ENCODE measurements at regions not wholly inside any gene's neighbourhood (a gene's known extent, or its start where the extent isn't known, plus 50 kb on each side); places are given as distances from the start of the nearest gene placed in this dataset.
"Not testable (repeated sequence)": the region's sequence is repeated elsewhere in the genome, so short reads cannot be mapped to it uniquely, and the experiment has no call there.

DNA sequence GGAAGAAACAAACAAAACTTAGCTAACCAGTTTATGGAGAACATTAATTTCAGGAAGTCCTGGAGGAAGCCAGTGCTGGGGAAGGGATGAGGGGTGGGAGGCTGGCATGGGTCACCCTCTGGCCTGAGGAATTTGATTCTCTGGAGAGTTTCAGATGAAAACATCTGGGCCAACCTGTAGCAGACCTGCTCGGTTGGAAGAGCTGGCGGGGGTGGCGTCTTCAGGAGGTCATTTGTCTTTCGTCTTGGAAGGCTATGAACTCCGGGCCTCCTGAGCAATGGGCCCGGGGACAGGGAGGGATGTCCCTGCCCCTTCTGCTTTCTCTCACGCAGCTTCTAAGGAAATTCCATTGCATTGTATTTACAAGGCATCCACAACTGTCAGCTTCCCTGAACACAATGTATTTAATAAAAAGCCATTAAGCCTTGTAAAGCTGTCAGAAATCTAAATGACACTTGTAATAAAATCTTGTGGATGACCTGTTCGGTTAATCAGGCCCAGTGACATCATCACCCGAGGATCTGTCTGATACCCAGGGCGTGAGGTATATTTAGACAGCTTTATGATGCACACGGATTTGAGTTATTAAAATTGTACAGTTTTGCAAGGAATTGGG lies 250.5 kb downstream of the RAB11FIP2 start:
- no peak for DNase-seq (ENCODE audit: low read depth)
- TF ChIP-seq, protein P1, sequence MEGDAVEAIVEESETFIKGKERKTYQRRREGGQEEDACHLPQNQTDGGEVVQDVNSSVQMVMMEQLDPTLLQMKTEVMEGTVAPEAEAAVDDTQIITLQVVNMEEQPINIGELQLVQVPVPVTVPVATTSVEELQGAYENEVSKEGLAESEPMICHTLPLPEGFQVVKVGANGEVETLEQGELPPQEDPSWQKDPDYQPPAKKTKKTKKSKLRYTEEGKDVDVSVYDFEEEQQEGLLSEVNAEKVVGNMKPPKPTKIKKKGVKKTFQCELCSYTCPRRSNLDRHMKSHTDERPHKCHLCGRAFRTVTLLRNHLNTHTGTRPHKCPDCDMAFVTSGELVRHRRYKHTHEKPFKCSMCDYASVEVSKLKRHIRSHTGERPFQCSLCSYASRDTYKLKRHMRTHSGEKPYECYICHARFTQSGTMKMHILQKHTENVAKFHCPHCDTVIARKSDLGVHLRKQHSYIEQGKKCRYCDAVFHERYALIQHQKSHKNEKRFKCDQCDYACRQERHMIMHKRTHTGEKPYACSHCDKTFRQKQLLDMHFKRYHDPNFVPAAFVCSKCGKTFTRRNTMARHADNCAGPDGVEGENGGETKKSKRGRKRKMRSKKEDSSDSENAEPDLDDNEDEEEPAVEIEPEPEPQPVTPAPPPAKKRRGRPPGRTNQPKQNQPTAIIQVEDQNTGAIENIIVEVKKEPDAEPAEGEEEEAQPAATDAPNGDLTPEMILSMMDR (IDR thresholded peaks at IDR 0.05; ENCODE audit: insufficient read depth, low read depth, low read length), result no peak
- H3K4me3 ChIP-seq (ENCODE audit: low read depth, low read length), result no peak overlapping the region

DNA sequence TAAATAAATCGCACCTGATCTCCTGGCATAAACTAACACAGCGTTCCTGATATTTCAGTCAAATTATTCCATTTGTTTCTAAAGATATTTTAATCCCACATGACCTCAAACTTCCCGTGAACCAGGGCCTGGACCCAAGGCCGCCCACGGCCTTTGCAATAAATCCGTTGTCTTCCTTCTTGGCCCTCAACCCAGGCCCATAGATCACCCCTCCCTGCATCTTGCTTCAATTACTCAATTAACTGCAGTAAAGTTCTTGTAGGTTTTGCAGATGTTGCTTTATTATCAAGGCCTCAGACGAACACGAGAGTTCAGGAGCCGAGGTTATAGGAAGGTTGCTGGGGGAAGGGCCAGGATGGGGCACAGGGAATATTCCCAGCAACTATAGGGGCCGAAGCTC lies 249.4 kb downstream of the RAB11FIP2 start:
- DNase-seq (ENCODE audit: low read depth), result no peak
- H3K4me3 ChIP-seq (ENCODE audit: low read depth, low read length), result no peak overlapping the region
- TF ChIP-seq, protein P1 (IDR thresholded peaks at IDR 0.05; ENCODE audit: insufficient read depth, low read depth, low read length), result no peak

DNA sequence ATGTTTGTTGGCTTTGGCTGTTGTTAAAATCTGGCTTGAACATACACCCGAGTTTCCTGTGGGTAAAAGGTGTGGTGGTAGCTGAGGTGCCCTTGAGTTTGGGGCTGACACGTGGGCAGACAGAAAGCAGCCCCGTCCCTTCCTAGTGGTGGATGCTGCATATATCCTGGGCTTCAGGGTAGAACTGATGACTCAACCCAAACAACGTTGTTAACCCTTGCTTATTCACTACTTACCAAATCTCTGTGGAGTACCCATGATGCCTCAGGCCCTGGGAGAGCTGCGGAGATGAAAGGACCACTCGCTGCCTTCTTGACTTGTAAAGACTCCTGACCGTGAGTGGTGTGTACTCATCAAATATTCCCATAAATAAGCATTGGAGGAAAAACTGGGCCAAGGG lies 245.1 kb downstream of the RAB11FIP2 start:
- no peak for DNase-seq (ENCODE audit: low read depth)
- no peak overlapping the region for H3K4me3 ChIP-seq (ENCODE audit: low read depth, low read length)
- TF ChIP-seq, protein P1 (IDR thresholded peaks at IDR 0.05; ENCODE audit: insufficient read depth, low read depth, low read length), result no peak

DNA sequence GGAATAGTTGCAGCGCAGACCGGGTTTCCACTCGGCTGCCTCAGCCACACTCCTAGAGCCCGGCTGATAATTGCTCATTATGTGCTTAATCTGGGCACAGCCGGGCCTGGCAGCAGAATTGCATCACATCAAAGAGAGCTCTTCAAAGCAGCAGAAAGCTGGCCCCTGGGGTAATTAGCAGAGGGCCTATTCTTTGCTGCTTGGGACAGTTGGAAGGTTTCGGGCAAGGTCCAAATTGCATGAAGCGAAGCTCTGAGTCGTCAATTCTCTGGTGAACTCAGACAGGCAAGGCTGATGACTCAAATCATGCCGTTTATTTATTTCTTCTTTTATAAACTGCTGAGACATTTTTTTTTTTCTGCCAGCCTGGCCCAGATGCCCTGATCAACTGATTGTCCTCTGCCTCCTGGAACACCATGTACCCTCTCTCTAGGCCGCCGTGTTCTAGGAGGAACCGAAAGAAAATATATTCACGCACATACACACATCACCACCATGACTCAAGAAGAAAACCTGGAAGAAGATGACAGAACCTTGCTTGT lies 242.2 kb downstream of the RAB11FIP2 start:
- no peak for DNase-seq (ENCODE audit: low read depth)
- TF ChIP-seq, protein P1 (IDR thresholded peaks at IDR 0.05; ENCODE audit: insufficient read depth, low read depth, low read length), result no peak
- H3K4me3 ChIP-seq (ENCODE audit: low read depth, low read length), result no peak overlapping the region

DNA sequence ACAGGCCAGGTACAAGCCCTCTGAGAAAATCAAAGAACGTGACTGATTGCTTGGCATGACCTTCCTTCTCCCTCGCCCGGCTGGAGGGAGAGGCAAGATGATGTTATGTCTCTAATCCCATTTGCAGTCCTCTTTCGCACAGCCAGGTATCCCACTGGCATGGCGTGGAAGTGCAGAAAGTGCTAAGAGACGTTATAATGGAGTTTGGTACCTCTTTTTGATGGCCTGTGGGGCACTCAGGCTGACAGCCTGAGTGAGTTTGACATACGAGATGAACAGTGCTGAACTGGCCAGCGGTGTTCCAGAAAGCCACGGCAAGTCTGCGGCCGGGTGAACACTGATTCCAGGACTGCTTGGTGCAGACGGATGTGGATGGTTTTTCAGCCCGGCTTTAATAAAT lies 241.6 kb downstream of the RAB11FIP2 start:
- DNase-seq (ENCODE audit: low read depth), result no peak
- H3K4me3 ChIP-seq (ENCODE audit: low read depth, low read length), result no peak overlapping the region
- TF ChIP-seq, protein P1 (IDR thresholded peaks at IDR 0.05; ENCODE audit: insufficient read depth, low read depth, low read length), result no peak

DNA sequence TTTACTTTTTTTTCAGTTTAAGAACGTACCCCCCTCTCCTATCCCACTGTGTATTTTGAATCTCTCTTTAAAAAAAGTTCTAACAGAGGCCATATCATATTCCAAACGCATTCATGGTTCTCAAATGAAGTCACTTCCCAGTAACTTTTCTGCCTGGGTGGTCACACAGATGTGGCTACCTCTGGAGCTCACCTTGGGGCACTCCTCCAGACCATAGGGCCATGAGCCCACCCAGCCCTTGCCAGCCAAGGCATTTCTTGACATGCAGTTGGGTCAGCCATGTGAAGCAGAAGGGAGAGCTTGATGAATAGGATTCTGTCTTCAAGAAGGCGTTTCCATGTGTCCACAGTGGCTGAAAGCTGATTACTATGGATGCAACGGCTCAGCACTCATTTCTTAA lies 239.3 kb downstream of the RAB11FIP2 start:
- TF ChIP-seq, protein P1 (IDR thresholded peaks at IDR 0.05; ENCODE audit: insufficient read depth, low read depth, low read length), result no peak
- no peak for DNase-seq (ENCODE audit: low read depth)
- no peak overlapping the region for H3K4me3 ChIP-seq (ENCODE audit: low read depth, low read length)

DNA sequence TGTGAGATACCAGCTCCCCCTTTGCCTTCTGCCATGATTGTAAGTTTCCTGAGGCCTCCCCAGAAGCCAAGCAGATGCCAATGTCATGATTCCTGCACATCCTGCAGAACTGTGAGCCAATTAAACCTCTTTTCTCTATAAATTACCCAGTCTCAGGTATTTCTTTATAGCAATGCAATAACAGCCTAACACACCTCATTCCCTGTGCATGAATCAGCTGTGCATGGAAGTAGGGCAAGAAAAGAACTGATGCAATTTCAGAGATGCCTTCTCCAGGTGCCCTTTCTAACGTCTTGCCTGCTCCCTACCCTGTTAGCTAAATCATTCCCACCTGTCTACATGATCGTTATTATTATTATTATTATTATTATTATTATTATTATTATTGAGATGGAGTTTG lies 230.9 kb downstream of the RAB11FIP2 start:
- DNase-seq (ENCODE audit: low read depth); H3K4me3 ChIP-seq (ENCODE audit: low read depth, low read length): not testable (repeated sequence)

Measured in fibroblast of villous mesenchyme (primary cell).